PC-3 (cell line): ENCODE measurements at regions not wholly inside any gene's neighbourhood (a gene's known extent, or its start where the extent isn't known, plus 50 kb on each side); places are given as distances from the start of the nearest gene placed in this dataset.

ENCODE experiments used
- ATAC-seq: fragments of 200-7000 bp; cut with Tn5 transposase; 2 replicates; pipeline ENCODE4 v1.9.1; 2020; ENCODE audit warnings: mild to moderate bottlenecking, moderate library complexity
- BruUV-seq: library from RNA; stranded (reverse); fragments of 400-500 nt; replicated peaks from 2 replicates; lab custom pipeline; 2021; lab: Mats Ljungman, UMichigan
- CTCF ChIA-PET: fragments of 300-600 bp; sonication (Branson Sonifier 250); formaldehyde crosslinking; loops from one replicate; lab custom pipeline; 2022; ENCODE audit warnings: antibody characterized with exemption; lab: Charles Lee
- POLR2A ChIA-PET: fragments of 300-600 bp; sonication (Branson Sonifier 250); formaldehyde crosslinking; loops from one replicate; lab custom pipeline; 2022; ENCODE audit warnings: antibody characterized with exemption; ENCODE audit not compliant: unreplicated experiment; lab: Charles Lee
- DNase-seq: peaks from one replicate; pipeline ENCODE4 v3.0.0-alpha.2; 2015
- H2AFZ ChIP-seq: fragments of 300-600 bp; sonication (generic); 2 replicates; pipeline ENCODE4 v1.6.0; 2016; ENCODE audit warnings: antibody characterized with exemption, low read length
- H3F3A ChIP-seq: fragments of 300-600 bp; sonication (generic); one replicate; pipeline ENCODE4 v1.6.0; 2017; ENCODE audit warnings: antibody characterized with exemption, low read length, control low read depth, mild to moderate bottlenecking; ENCODE audit not compliant: unreplicated experiment
- H3K27ac ChIP-seq: fragments of 300-600 bp; sonication (generic); 2 replicates; pipeline ENCODE4 v1.5.1; 2016; ENCODE audit warnings: mild to moderate bottlenecking, low read length
- H3K27me3 ChIP-seq: fragments of 300-600 bp; sonication (generic); 2 replicates; pipeline ENCODE4 v1.6.1; 2016; ENCODE audit warnings: low read length, mixed read lengths
- H3K36me3 ChIP-seq: fragments of 300-600 bp; sonication (generic); 2 replicates; pipeline ENCODE4 v1.6.1; 2016; ENCODE audit warnings: low read depth, mixed run types, low read length, mixed read lengths
- H3K4me1 ChIP-seq: fragments of 300-600 bp; sonication (generic); 2 replicates; pipeline ENCODE4 v1.5.1; 2016; ENCODE audit warnings: low read length; ENCODE audit not compliant: insufficient read depth
- H3K4me2 ChIP-seq: fragments of 300-600 bp; sonication (generic); 2 replicates; pipeline ENCODE4 v1.6.0; 2016; ENCODE audit warnings: low read length
- H3K4me3 ChIP-seq: fragments of 300-600 bp; sonication (generic); 2 replicates; pipeline ENCODE4 v1.5.1; 2016; ENCODE audit warnings: mild to moderate bottlenecking, low read length, mixed read lengths
- H3K79me2 ChIP-seq: fragments of 300-600 bp; sonication (generic); 2 replicates; pipeline ENCODE4 v1.6.1; 2017; ENCODE audit warnings: low read length, mixed read lengths
- H3K9ac ChIP-seq: fragments of 300-600 bp; sonication (generic); 2 replicates; pipeline ENCODE4 v1.6.0; 2016; ENCODE audit warnings: mild to moderate bottlenecking, low read length
- H3K9me2 ChIP-seq: fragments of 300-600 bp; sonication (generic); replicated peaks from 2 replicates; pipeline ENCODE4 v1.6.1; 2016; ENCODE audit warnings: mixed run types, low read length, mixed read lengths
- H3K9me3 ChIP-seq: fragments of 300-600 bp; sonication (generic); 2 replicates; pipeline ENCODE4 v1.6.1; 2016; ENCODE audit warnings: low read length, mixed read lengths
- H4K20me1 ChIP-seq: fragments of 300-600 bp; sonication (generic); 2 replicates; pipeline ENCODE4 v1.6.1; 2016; ENCODE audit warnings: low read length, mixed read lengths
- CTCF ChIP-seq: fragments of 300-600 bp; sonication (generic); conservative IDR thresholded peaks from 2 replicates; pipeline ENCODE4 v1.5.1; 2017; ENCODE audit warnings: antibody characterized with exemption, low read depth, mild to moderate bottlenecking, low read length
- EZH2 ChIP-seq: fragments of 300-600 bp; sonication (generic); IDR thresholded peaks from one replicate; pipeline ENCODE4 v1.6.1; 2017; ENCODE audit warnings: antibody characterized with exemption, mild to moderate bottlenecking, low read length; ENCODE audit not compliant: unreplicated experiment
- EZH2phosphoT487 ChIP-seq: fragments of 300-600 bp; sonication (generic); IDR thresholded peaks from 2 replicates; pipeline ENCODE4 v1.6.1; 2018; ENCODE audit warnings: mild to moderate bottlenecking, antibody characterized with exemption, low read length, borderline replicate concordance
- intact Hi-C: fragments of 100-400 bp; cut with micrococcal nuclease; formaldehyde crosslinking; loops from 2 replicates; pipeline ENCODE4 v1.9.0; 2023

- H3K9me2 ChIP-seq: no peaks in the 10 kb centered on the region
- H3K79me2 ChIP-seq: no peaks in the 10 kb centered on the region
- H3K4me1 ChIP-seq: no peaks in the 10 kb centered on the region
- DNase-seq (no peak), ATAC-seq (no peak)
- H3K4me2 ChIP-seq: no peak overlapping the region
- no peaks in the 10 kb centered on the region for H3K27me3 ChIP-seq
- no peak overlapping the region for H3K9ac ChIP-seq
- intact Hi-C loops: no loop called here
- H4K20me1 ChIP-seq: no peaks in the 10 kb centered on the region
- no peaks in the 10 kb centered on the region for H3F3A ChIP-seq
- no peaks in the 10 kb centered on the region for H3K9me3 ChIP-seq
- H3K4me3 ChIP-seq: no peak overlapping the region
- ChIA-PET CTCF (no interaction called here), POLR2A (no interaction called here)
- H3K36me3 ChIP-seq: no peaks in the 10 kb centered on the region
- no TSS peak for BruUV-seq
- TF ChIP-seq EZH2: no peak
- TF ChIP-seq CTCF: no peak
- TF ChIP-seq EZH2phosphoT487: no peak
- no peak overlapping the region for H2AFZ ChIP-seq
- no peak overlapping the region for H3K27ac ChIP-seq
Observed at GRCh38 chr1:189269011-189269410, 1208.7 kb downstream of the BRINP3 start.

GRCh38 chr1:189274267-189274666 is 1203.4 kb downstream of the BRINP3 start:
- POLR2A ChIA-PET: no interaction called here

DNA sequence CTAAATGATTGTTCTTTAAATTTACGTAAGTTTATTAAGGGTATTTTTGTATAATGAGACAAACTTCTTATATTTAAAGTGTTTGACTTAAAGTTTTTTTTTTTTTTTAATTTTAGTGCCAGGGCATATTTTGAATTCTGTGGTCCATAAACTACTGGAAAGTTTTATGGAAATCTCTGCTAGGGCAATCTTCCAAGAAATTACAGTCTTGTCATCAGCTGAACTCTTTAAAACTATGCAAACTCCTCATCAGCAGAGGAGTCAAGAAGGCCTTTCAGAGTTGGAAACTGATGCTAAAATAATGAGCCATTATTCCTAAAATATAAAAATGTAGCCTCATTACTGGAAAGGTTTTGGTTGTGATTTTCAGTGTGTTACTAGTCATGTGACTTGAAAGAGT is 1201.9 kb downstream of the BRINP3 start:
- Histone ChIP-seq H4K20me1 (no peaks in the 10 kb centered on the region), H3K9me2 (no peaks in the 10 kb centered on the region), H2AFZ (no peak overlapping the region), H3K9ac (no peak overlapping the region), H3K4me1 (no peaks in the 10 kb centered on the region), H3K27me3 (no peaks in the 10 kb centered on the region), H3K4me3 (no peak overlapping the region), H3K27ac (no peak overlapping the region), H3F3A (no peaks in the 10 kb centered on the region), H3K9me3 (no peaks in the 10 kb centered on the region), H3K4me2 (no peak overlapping the region), H3K36me3 (no peaks in the 10 kb centered on the region), H3K79me2 (no peaks in the 10 kb centered on the region)
- no TSS peak for BruUV-seq
- ATAC-seq: no peak
- intact Hi-C loops: no loop called here
- ChIA-PET CTCF (no interaction called here), POLR2A (no interaction called here)
- TF ChIP-seq EZH2phosphoT487 (no peak), EZH2 (no peak)
- no peak for DNase-seq

More at GRCh38 chr1:189274267-189274666, 1203.4 kb downstream of the BRINP3 start:
- H3K4me1 ChIP-seq: no peaks in the 10 kb centered on the region
- H3K9ac ChIP-seq: no peak overlapping the region
- H4K20me1 ChIP-seq: no peaks in the 10 kb centered on the region
- no peaks in the 10 kb centered on the region for H3K36me3 ChIP-seq
- intact Hi-C loops: no loop called here
- no peak overlapping the region for H2AFZ ChIP-seq
- TF ChIP-seq CTCF (no peak), EZH2 (no peak), EZH2phosphoT487 (no peak)
- ATAC-seq: no peak
- H3K4me2 ChIP-seq: no peak overlapping the region
- H3K9me3 ChIP-seq: no peaks in the 10 kb centered on the region
- no peaks in the 10 kb centered on the region for H3F3A ChIP-seq
- no peak for DNase-seq
- no peak overlapping the region for H3K27ac ChIP-seq
- no peaks in the 10 kb centered on the region for H3K79me2 ChIP-seq
- H3K4me3 ChIP-seq: no peak overlapping the region
- CTCF ChIA-PET: no interaction called here
- H3K27me3 ChIP-seq: no peaks in the 10 kb centered on the region
- no TSS peak for BruUV-seq
- H3K9me2 ChIP-seq: no peaks in the 10 kb centered on the region
